Muscle of arm (tissue), 1 donor: ENCODE measurements at regions not wholly inside any gene's neighbourhood (a gene's known extent, or its start where the extent isn't known, plus 50 kb on each side); places are given as distances from the start of the nearest gene placed in this dataset.
A peak's percentile ranks its signal among the peaks of the same experiment; 100 is the strongest.

Experiments used
- DNase-seq: peaks from one replicate; pipeline ENCODE4 v3.0.0-alpha.2; 2013

GRCh38 chr7:67683628-67684027, 687.0 kb downstream of the TYW1 start:
- no peak for DNase-seq

GRCh38 chr7:67690700-67691099, 694.1 kb downstream of the TYW1 start:
- DNase-seq: no peak

- DNase-seq: no peak
These were observed 695.8 kb downstream of the TYW1 start for GRCh38 chr7:67692425-67692824.

- no peak for DNase-seq
These were observed 699.5 kb downstream of the TYW1 start for GRCh38 chr7:67696124-67696523.

- no peak for DNase-seq
These were observed 700.2 kb downstream of the TYW1 start for GRCh38 chr7:67696878-67697277.

GRCh38 chr7:67698354-67698753, 701.7 kb downstream of the TYW1 start:
- DNase-seq: no peak

GRCh38 chr7:67705850-67706249, 709.2 kb downstream of the TYW1 start:
- DNase-seq: no peak

GRCh38 chr7:67711706-67712105, 715.1 kb downstream of the TYW1 start:
- no peak for DNase-seq

GRCh38 chr7:67713451-67714056, 716.9 kb downstream of the TYW1 start:
- no peak for DNase-seq

- no peak for DNase-seq
These were observed 720.1 kb downstream of the TYW1 start for GRCh38 chr7:67716729-67717128.

- DNase-seq: no peak
These were observed 727.0 kb downstream of the TYW1 start for GRCh38 chr7:67723591-67723990.

GRCh38 chr7:67724435-67724834, 727.8 kb downstream of the TYW1 start:
- no peak for DNase-seq

GRCh38 chr7:67724955-67725354, 728.3 kb downstream of the TYW1 start:
- DNase-seq: no peak

- no peak for DNase-seq
These were observed 728.8 kb downstream of the TYW1 start for GRCh38 chr7:67725423-67725822.

GRCh38 chr7:67729771-67730170, 733.1 kb downstream of the TYW1 start:
- DNase-seq: no peak

- DNase-seq: no peak
These were observed 735.1 kb downstream of the TYW1 start for GRCh38 chr7:67731704-67732103.

GRCh38 chr7:67732898-67733297, 736.3 kb downstream of the TYW1 start:
- DNase-seq: no peak

- DNase-seq: no peak
These were observed 741.5 kb downstream of the TYW1 start for GRCh38 chr7:67738145-67738544.

GRCh38 chr7:67738958-67739357, 742.3 kb downstream of the TYW1 start:
- peak; percentile 37 for DNase-seq

GRCh38 chr7:67743501-67743900, 746.9 kb downstream of the TYW1 start:
- no peak for DNase-seq

- DNase-seq: no peak
These were observed 755.6 kb downstream of the TYW1 start for GRCh38 chr7:67752227-67752626.

GRCh38 chr7:67753891-67754290, 757.3 kb downstream of the TYW1 start:
- no peak for DNase-seq

- no peak for DNase-seq
These were observed 758.0 kb downstream of the TYW1 start for GRCh38 chr7:67754651-67755050.

GRCh38 chr7:67758551-67758950, 761.9 kb downstream of the TYW1 start:
- no peak for DNase-seq

GRCh38 chr7:67760971-67761370, 764.3 kb downstream of the TYW1 start:
- no peak for DNase-seq
